NCI-H2171 (cell line): ENCODE measurements at regions not wholly inside any gene's neighbourhood (a gene's known extent, or its start where the extent isn't known, plus 50 kb on each side); places are given as distances from the start of the nearest gene placed in this dataset.
"Not testable (repeated sequence)": the region's sequence is repeated elsewhere in the genome, so short reads cannot be mapped to it uniquely, and the experiment has no call there.

ENCODE experiments used
- DNase-seq: peaks from one replicate; lab custom pipeline; 2025; lab: John Stamatoyannopoulos, UW

DNA sequence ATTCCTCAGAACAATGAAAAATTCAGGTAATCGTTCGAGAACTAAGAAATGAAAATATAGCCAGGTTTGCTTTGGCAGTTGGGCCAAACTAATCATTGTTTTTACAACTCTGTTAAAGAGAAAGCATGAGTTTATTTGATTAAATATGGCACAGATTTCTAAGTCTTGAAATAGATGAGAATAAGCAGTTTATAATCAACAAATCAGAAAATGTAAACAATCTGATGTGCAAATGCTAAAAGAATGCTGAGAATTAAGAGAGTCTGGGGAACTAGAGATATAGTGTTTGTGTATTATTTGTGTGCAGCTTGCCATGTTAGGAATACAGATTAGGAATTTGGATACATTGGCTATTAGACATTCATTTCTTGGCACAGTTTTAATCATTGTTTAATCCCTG lies 212.5 kb downstream of the TANC2 start:
- DNase-seq, result no peak

DNA sequence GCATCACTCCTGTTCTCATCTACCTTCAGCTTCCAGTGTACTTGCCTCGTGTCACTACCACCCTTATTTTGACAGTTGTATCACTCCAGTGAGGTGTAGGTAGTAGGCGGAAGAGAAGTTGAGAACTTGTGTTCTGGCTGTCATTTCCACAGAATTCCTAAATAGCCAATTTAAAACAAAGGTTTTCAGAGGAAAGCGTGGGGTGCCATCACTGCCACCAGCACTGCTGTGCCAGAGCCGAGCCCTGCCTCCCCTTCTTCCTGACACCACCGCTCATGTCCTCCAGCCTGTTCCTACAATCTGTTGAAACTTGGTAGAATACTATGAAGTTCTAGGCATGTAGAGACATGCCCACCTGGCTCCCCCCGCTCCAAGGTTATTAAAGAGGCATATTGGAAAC lies 215.8 kb downstream of the TANC2 start:
- no peak for DNase-seq

DNA sequence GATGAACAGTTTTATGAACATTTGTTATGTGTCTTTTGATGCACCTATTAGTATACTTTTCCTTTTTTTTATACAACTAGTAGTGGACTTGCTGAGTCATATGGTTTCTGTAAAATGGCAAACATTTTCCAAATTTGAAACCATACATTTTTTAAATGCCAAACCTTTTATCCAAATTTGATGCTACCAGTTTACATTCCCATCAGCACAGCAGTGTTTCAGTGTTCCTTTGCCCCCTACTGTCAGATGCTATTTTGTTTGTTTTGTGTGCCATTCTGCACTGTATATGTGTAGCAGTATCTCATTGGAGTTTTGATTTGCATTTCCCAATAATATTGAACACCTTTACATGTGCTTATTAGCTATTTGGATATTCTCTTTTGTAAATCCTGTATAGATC lies 219.4 kb downstream of the TANC2 start:
- no peak for DNase-seq

DNA sequence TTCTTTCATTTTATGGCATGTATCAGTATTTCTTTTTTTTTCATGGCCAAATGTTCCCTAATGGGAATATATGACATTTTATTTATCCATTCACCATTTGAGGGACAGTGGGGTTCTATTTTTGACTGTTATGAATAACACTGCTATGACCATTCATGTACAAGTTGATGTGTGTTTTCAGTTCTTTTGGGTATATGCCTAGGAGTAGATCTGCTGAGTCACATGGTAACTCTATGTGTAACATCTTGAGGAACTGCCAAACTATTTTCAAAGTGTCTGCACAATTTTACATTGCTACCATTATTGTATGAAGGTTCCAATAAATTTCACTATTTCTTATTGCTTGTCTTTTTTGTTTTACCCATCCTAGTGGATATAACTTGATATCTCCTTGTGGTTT lies 223.0 kb downstream of the TANC2 start:
- DNase-seq, result no peak

DNA sequence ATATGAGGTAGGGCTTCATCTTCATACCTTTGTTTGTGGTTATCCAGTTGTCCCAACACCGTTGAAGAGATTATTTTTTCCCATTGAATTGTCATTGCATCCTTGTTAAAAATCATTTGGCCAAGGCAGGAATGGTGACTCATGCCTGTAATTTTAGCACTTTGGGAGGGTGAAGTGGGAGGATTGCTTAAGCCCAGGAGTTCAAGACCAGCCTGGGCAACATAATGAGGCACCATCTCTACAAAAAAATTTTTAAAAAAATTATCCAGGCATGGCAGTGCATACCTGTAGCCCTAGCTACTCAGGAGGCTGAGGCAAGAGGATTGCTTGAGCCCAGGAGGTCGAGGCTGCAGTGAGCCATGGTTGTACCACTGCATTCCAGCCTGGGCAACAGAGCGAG lies 223.9 kb downstream of the TANC2 start:
- DNase-seq, result no peak

DNA sequence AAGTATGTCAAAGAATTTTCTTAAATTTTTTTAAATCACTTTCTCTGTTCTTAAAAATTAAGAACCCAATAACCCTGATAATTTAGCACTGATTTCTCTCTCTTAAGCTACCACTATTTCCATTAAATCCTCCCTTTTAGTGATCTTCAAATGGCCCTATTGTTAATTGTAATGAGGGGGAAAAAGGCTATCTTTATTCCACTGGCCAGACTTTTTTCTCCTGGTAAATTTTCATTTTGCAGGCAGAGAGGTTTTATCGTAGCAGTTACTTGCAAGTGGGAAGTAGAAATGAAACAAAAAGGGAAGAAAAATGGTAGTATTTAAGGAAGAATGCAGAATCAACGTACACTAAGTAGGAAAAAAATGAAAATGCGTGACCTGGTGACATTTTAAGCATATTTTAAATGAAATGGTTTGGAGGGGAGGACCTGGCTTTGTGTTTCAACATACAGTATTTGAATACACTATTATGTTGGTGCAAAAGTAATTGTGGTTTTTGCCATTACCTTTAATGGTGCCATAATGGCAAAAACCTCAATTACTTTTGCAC lies 224.9 kb downstream of the TANC2 start:
- DNase-seq, result no peak

DNA sequence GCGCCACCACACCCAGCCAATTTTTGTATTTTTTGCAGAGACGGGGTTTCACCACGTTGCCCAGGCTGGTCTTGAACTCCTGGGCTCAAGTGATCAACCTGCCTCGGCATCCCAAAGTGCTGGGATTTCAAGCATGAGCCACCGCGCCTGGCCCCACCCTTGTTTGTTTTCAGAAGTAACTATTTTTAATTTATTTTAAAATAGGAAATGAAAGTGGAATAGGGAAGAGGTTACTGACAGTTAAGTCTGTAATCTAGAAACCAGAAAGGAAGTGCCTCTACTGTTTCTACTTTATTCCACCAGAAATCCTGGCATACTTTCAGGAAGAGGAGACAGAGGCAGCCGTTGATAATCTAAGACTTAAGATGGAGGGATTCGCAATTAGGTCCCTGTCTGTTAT lies 225.6 kb downstream of the TANC2 start:
- DNase-seq, result no peak

DNA sequence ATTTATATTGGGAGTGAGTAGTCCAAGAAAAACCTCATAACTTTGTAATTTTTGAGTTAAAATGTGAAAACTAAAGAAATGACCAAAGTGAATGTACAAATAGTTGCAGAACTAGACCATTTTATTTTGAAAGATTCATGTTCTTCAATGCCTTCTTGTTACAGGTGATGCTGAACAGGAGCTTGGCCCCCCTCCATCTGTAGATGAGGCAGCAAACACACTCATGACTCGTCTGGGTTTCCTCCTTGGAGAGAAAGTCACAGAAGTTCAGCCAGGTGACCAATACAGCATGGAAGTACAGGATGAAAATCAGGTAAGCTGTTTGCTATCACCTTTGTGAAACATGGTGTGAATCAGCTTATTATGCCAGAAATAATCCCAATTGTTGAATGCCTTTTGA lies 227.8 kb downstream of the TANC2 start:
- DNase-seq, result no peak

DNA sequence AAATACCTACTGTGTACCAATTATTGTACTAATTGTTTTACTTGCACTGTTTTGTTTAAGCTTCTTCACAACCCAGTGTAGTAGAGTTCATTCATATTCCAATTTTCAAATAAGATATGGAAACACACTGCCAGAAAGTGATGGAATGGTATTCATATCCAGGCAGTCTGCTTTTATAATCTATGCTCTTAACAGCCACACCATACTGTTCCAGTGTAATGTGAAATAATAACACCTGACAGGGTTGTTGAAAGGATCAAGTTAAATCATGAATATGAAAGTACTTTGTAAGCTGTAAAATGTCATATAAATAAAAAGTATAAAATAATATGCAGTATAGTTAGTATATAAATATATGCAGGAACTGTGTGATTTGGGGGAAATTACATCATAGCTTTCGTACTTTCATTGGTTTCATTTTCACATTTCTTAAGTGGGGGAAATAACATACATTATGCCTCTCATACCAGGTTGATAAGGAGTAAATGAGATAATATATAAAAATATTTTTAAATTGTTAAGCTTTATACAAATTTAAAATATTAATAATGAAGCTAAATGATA lies 230.8 kb downstream of the TANC2 start:
- DNase-seq, result no peak

DNA sequence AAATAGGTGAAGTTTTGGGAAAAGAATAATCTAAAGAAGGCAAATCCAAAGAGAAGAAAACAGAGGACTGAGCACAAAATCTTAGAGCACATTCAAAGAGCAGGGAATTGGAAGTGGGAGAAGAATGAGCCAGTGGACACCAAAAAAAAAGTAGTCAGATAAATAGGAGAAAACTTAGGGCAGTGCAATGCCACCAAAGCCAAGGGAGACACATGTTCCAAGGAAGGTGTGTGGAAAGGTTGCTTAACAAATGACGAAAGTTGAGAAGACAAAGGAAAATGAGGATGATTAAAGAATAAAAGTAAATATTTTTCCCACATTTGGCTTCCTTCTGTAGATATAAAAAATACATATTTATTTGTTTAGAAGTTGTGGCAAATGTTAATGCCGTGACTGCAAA lies 237.6 kb downstream of the TANC2 start:
- DNase-seq, result no peak

DNA sequence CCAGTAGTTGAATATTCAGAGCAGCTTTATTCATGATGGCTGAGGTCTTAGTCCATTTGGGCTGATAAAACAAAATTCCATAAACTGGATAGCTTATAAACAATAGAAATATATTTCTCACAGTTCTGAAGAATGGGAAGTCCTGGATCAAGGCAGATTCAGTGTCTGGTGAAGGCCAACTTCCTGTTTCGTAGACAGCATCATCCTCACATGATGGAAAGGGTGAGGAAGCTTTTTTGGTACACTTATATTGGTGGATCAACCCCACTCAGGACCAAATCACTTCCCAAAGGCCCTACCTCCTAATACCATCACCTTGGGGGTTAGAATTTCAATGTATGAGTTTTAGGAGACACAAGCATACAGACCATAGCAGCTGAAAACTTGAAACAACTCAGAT lies 224.2 kb downstream of the CYB561 start:
- DNase-seq, result no peak

DNA sequence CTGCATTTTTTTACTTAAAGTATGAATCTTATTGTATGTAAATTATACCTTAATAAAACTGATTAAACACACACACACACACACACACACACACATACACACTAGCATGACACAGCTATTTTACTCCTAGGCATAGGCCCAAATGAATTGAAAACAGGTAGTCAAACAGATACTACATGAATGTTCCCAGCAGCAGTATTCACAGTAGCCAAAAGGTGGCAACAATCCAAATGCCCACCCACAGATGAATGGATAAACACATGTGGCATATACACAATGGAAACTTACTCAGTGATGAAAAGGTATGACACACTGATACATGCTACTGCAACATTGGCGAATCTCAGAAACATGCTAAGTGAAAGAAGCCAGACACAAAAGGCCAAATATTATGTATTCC lies 223.5 kb downstream of the CYB561 start:
- no peak for DNase-seq

DNA sequence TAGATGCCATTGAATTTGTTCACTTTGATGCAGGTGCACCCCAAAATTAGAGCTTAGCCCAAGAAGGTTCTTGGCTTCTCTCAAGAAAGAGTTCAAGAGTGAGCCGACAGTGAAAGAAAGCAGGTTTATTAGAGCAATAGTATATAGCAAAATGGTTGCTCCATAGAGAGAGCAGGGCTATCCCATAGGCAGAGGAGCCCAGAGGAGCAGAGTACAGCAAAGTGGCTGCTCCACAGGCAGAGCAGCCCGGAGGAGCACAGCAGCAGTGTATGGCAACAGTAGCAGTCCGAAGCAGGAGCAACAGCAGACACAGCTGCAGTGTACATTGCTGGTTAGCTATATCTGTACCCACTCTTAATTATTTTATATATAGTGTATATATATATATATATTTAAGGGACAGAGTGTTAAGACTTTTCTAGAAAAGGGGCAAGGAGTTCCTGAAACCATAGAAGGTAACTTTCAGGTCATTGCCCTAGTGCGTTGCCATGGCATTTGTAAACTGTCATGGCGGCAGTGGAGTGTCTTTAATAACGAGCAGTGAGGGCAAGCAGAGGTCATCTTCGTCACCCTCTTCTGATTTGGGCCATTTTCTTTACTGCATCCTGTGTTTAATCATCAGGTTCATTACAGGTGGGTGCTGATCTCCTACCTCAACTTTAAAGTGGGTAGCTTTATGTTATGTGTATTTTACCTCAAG lies 222.7 kb downstream of the CYB561 start:
- DNase-seq, result no peak

DNA sequence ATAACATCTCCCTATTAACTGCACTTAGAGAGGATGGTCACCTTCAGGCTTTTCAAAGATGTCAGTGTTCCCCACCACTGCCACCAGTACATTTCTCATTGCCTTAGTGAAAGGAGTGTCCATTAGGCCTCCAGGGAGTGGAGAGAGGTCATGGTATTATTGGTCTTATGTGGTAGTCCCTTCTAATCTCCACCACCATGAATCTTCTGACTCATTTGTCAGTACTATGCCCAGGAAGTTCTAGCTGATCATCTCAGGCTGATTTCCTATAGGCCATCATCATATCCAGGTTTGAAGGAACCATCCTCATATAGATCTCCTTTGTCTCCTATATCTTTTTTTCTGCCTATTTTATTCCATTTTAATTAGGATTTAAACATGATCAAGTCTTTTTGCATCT lies 221.5 kb downstream of the CYB561 start:
- no peak for DNase-seq

DNA sequence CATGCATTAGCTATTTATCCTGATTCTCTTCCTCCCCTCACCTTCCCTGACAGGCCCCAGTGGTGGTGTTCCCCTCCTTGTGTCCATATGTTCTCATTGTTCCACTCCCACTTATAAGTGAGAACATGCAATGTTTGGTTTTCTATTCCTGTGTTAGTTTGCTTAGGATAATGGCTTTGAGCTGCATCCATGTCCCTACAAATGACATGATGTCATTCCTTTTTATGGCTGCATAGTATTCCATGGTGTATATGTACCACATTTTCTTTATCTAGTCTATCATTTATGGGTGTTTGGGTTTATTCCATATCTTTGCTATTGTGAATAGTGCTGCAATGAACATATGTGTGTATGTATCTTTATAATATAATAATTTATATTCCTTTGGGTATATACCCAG lies 219.4 kb downstream of the CYB561 start:
- not testable (repeated sequence) for DNase-seq

DNA sequence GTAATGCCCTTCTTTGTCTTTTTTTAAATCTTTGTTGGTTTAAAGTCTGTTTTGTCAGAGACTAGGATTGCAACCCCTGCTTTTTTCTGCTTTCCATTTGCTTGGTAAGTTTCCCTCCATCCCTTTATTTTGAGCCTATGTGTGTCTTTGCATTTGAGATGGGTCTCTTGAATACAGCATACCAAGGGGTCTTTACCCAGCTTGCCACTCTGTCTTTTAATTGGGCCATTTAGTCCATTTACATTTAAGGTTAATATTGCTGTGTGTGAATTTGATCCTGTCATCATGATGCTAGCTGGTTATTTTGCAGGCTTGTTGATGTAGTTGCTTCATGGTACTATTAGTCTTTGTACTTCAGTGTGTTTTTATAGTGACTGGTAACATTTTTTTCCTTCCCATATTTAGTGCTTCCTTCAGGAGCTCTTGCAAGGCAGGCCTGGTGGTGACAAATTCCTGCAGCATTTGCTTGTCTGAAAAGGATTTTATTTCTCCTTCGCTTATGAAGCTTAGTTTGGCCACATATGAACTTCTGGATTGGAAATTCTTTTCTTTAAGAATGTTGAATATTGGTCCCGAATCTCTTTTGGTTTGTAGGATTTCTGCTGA lies 215.0 kb downstream of the CYB561 start:
- not testable (repeated sequence) for DNase-seq

DNA sequence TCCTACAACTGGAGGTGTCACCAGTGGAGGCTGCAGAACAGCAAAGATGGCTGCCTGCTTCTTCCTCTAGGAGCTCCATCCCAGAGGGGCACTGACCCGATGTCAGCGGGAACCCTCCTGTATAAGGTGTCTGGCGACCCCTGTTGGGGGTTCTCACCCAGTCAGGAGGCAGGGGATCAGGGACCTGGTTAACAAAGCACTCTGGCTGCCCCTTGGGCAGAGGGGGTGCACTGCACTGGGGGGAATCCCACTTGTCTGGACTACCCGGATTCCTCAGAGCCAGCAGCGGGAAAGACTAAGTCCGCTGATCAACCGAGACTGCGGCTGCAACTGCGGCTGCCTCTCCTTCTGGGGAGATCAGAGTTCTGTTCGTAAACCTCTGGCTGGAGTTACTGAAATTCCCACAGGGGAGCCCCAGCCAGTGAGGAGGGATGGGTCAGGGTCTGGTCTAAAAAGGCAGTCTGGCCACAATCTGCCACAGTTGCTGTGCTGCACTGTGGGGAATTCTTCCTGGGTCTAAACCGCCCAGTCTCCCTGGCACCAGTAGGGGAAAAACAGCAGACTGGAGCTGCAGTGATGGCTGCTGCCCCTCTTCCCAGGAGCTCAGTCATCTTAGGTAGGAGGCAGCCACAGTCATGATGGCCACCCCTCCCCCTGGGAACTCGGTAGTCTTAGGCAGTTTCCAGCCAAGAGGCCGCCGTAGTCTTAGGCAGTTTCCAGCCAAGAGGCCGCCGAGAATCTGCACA lies 213.4 kb downstream of the CYB561 start:
- DNase-seq, result no peak

DNA sequence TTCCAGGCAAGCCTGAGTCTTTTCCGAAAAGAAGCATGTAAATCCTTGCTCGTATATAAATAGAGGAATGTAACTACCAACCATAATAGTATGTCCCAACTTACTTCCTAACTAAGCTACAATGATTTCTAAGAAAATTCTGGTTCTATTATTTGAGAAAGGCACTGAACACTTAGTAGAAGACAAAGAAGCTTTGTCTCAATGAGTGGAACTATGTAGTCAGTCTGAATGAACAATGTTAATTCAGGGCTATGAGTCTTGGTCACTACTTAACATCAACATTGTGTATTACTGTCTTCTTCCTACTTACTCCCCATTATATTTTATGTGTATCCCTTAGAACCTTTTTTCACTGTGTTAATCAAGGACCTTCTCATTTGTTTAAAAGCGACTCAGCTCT lies 206.0 kb downstream of the CYB561 start:
- no peak for DNase-seq

DNA sequence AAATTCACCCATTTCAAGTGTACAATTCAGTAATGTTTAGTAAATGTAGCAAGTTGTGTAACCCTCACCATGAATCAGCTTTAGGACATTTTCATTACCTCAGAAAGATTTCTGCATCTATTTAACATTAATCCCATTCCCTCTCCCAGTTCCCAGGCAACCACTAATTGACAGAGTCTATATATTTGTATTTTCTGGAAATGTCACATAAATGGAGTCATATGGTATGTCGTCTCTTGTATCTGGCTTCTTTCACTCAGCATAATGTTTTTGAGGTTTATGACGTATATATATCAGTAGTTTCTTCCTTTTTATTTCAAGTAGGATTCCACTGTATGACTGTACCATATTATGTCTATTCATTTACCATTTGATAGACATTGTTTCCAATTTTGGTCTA lies 199.8 kb downstream of the CYB561 start:
- DNase-seq, result no peak

DNA sequence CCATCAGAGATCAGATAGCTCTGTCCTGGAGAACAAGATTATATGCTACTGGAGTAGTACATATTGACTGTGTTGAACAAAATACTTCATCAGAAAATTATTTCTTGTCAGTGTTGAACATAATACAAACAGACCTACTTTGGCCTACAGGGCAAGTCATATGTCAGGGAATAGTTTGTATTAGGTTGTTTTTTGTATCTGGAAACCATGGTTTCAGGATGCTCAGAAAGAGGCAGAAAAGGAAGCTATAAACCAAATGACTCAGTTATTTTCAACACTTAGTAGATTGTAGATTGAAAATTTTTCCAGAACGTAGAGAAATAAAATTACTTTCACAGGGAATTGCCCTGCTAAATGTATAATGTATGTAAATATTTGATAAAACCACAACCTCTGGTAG lies 198.4 kb downstream of the CYB561 start:
- no peak for DNase-seq

DNA sequence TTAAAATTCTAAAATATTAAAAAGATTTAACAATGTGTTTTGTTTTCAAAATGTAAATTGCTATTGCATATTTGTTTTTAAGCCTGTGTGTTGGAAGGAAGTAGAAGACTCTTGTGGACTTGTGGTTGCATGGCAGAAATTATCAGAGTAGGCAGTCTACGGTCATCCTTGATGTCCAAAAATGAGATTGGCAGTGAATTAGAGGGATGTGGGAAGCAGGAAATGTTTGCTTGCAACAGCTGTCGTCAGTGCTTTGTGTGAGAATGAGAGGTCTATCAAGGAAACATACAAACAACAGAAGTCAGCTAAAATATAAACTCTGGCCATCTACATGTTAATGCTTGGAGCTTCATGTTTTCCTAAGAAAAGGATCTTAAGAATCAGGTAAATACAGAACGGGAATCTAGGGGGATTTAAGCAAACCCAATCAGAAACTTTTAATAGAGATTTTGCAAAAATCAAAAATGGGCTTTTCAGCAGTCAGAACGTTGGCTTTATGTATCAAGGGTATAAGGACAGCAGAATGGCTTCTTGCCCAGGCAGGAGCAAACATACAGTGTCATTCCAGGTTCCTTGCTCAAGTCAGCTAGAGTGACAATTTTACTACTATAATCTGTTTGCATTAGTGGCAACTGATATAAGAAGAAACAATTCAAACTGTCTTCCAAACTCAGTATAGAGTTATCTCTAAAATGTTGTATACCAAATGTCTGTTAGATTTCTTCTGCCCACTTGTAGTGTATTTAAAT lies 196.7 kb downstream of the CYB561 start:
- no peak for DNase-seq

DNA sequence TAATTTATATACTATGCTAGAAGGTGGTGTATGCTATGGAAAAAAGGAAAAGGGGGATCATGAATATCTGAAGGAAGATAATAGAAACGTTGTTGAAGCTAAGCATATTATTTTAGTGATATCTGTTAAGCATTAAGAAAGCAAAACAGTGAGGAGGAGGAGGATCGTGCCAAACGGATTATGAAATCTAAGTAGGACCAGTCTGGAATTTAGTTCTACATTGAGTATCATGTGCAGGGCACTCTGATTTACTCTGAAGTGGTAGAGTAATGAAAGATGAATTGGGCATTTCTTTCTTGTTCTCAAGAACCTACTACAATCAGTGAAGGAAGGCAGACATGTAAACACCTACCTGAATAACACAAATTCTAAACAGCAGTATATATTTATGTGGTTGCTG lies 195.3 kb downstream of the CYB561 start:
- no peak for DNase-seq
